ENCODE measurements at regions not wholly inside any gene's neighbourhood (a gene's known extent, or its start where the extent isn't known, plus 50 kb on each side); places are given as distances from the start of the nearest gene placed in this dataset.

- Mint-ChIP-seq H3K4me3 (ENCODE audit: unreplicated experiment) (no peak overlapping the region), H3K9me3 (ENCODE audit: unreplicated experiment) (no peaks in the 10 kb centered on the region), H3K36me3 (ENCODE audit: low read depth, unreplicated experiment) (no peaks in the 10 kb centered on the region), H3K27ac (ENCODE audit: unreplicated experiment) (no peak overlapping the region), H3K27me3 (ENCODE audit: low read depth, unreplicated experiment) (peaks cover 2% of the 10 kb centered on the region), H3K4me1 (ENCODE audit: low read depth, unreplicated experiment) (peaks cover 5% of the 10 kb centered on the region)
- no peak for TF ChIP-seq EZH2 (IDR thresholded peaks at IDR 0.05; ENCODE audit: insufficient read depth, low read length)
- TF ChIP-seq CTCF (IDR thresholded peaks at IDR 0.05; ENCODE audit: insufficient read depth, low read depth, low read length) = no peak
- Histone ChIP-seq H2AFZ (ENCODE audit: low read depth, low read length) (no peak overlapping the region), H3K4me2 (ENCODE audit: low read length) (no peak overlapping the region), H3K4me3 (ENCODE audit: insufficient read depth, low read depth, low read length) (no peak overlapping the region), H3K27me3 (ENCODE audit: insufficient read depth, low read length) (no peaks in the 10 kb centered on the region), H3K79me2 (ENCODE audit: insufficient read depth, low read length) (no peaks in the 10 kb centered on the region), H3K4me1 (ENCODE audit: insufficient read depth, low read length) (no peaks in the 10 kb centered on the region), H3K9me3 (ENCODE audit: insufficient read depth, low read depth, low read length) (no peaks in the 10 kb centered on the region), H3K36me3 (ENCODE audit: insufficient read depth, low read length) (no peaks in the 10 kb centered on the region), H3K27ac (ENCODE audit: low read depth, low read length) (no peak overlapping the region), H4K20me1 (ENCODE audit: insufficient read depth, low read length) (no peaks in the 10 kb centered on the region), H3K9ac (ENCODE audit: low read length) (no peak overlapping the region)
- no peak for DNase-seq (ENCODE audit: low read depth)
- FAIRE-seq = no peak
Measured at GRCh38 chr18:56545464-56545863, 92.9 kb downstream of the TXNL1 start.

GRCh38 chr18:56542476-56542875 lies 95.9 kb downstream of the TXNL1 start:
- TF ChIP-seq EZH2 (IDR thresholded peaks at IDR 0.05; ENCODE audit: insufficient read depth, low read length) = no peak
- no peaks in the 10 kb centered on the region for H3K4me1 ChIP-seq (ENCODE audit: insufficient read depth, low read length)
- no peaks in the 10 kb centered on the region for H3K79me2 ChIP-seq (ENCODE audit: insufficient read depth, low read length)
- H3K4me3 ChIP-seq (ENCODE audit: insufficient read depth, low read depth, low read length) = no peak overlapping the region
- H3K9me3 ChIP-seq (ENCODE audit: insufficient read depth, low read depth, low read length) = no peaks in the 10 kb centered on the region
- Mint-ChIP-seq H3K27ac (ENCODE audit: unreplicated experiment) (no peak overlapping the region), H3K27me3 (ENCODE audit: low read depth, unreplicated experiment) (peaks cover 2% of the 10 kb centered on the region), H3K36me3 (ENCODE audit: low read depth, unreplicated experiment) (no peaks in the 10 kb centered on the region), H3K9me3 (ENCODE audit: unreplicated experiment) (no peaks in the 10 kb centered on the region), H3K4me3 (ENCODE audit: unreplicated experiment) (no peak overlapping the region), H3K4me1 (ENCODE audit: low read depth, unreplicated experiment) (peaks cover 14% of the 10 kb centered on the region)
- H2AFZ ChIP-seq (ENCODE audit: low read depth, low read length) = no peak overlapping the region
- H3K9ac ChIP-seq (ENCODE audit: low read length) = no peak overlapping the region
- no peaks in the 10 kb centered on the region for H3K27me3 ChIP-seq (ENCODE audit: insufficient read depth, low read length)
- H3K27ac ChIP-seq (ENCODE audit: low read depth, low read length) = no peak overlapping the region
- no peak overlapping the region for H3K4me2 ChIP-seq (ENCODE audit: low read length)
- FAIRE-seq = no peak
- H4K20me1 ChIP-seq (ENCODE audit: insufficient read depth, low read length) = no peaks in the 10 kb centered on the region
- no peak for DNase-seq (ENCODE audit: low read depth)
- H3K36me3 ChIP-seq (ENCODE audit: insufficient read depth, low read length) = no peaks in the 10 kb centered on the region

GRCh38 chr18:56541793-56542192 lies 96.6 kb downstream of the TXNL1 start:
- Mint-ChIP-seq H3K4me3 (ENCODE audit: unreplicated experiment) (no peak overlapping the region), H3K4me1 (ENCODE audit: low read depth, unreplicated experiment) (peaks cover 14% of the 10 kb centered on the region), H3K9me3 (ENCODE audit: unreplicated experiment) (no peaks in the 10 kb centered on the region), H3K36me3 (ENCODE audit: low read depth, unreplicated experiment) (no peaks in the 10 kb centered on the region), H3K27ac (ENCODE audit: unreplicated experiment) (no peak overlapping the region), H3K27me3 (ENCODE audit: low read depth, unreplicated experiment) (peaks cover 2% of the 10 kb centered on the region)
- TF ChIP-seq CTCF (IDR thresholded peaks at IDR 0.05; ENCODE audit: insufficient read depth, low read depth, low read length) = no peak
- TF ChIP-seq EZH2 (IDR thresholded peaks at IDR 0.05; ENCODE audit: insufficient read depth, low read length) = no peak
- Histone ChIP-seq H3K4me1 (ENCODE audit: insufficient read depth, low read length) (no peaks in the 10 kb centered on the region), H2AFZ (ENCODE audit: low read depth, low read length) (no peak overlapping the region), H3K27me3 (ENCODE audit: insufficient read depth, low read length) (no peaks in the 10 kb centered on the region), H3K27ac (ENCODE audit: low read depth, low read length) (no peak overlapping the region), H3K79me2 (ENCODE audit: insufficient read depth, low read length) (no peaks in the 10 kb centered on the region), H3K9me3 (ENCODE audit: insufficient read depth, low read depth, low read length) (no peaks in the 10 kb centered on the region), H4K20me1 (ENCODE audit: insufficient read depth, low read length) (no peaks in the 10 kb centered on the region), H3K4me2 (ENCODE audit: low read length) (no peak overlapping the region), H3K4me3 (ENCODE audit: insufficient read depth, low read depth, low read length) (no peak overlapping the region), H3K36me3 (ENCODE audit: insufficient read depth, low read length) (no peaks in the 10 kb centered on the region), H3K9ac (ENCODE audit: low read length) (no peak overlapping the region)
- no peak for DNase-seq (ENCODE audit: low read depth)
- no peak for FAIRE-seq
